Suprapubic skin (tissue), 4 donors: ENCODE measurements at regions not wholly inside any gene's neighbourhood (a gene's known extent, or its start where the extent isn't known, plus 50 kb on each side); places are given as distances from the start of the nearest gene placed in this dataset.

Source experiments
- DNase-seq, 2 donors: peaks; one replicate each; pipeline ENCODE4 v3.0.0-alpha.2; 2019; ENCODE audit warnings: low spot score in 2 of 2
- H3K27ac ChIP-seq: fragments of 200-600 bp; sonication (generic); one replicate; pipeline ENCODE4 v1.5.1; 2019
- H3K27me3 ChIP-seq: fragments of 200-600 bp; sonication (generic); one replicate; pipeline ENCODE4 v1.5.1; 2019
- H3K36me3 ChIP-seq: fragments of 200-600 bp; sonication (generic); one replicate; pipeline ENCODE4 v1.5.1; 2019
- H3K4me1 ChIP-seq: fragments of 200-600 bp; sonication (generic); one replicate; pipeline ENCODE4 v1.5.1; 2019
- H3K4me3 ChIP-seq: fragments of 200-600 bp; sonication (generic); one replicate; pipeline ENCODE4 v1.5.1; 2019; ENCODE audit warnings: mild to moderate bottlenecking
- H3K9me3 ChIP-seq: fragments of 200-600 bp; sonication (generic); one replicate; pipeline ENCODE4 v1.5.1; 2019
- CTCF ChIP-seq, 2 donors: fragments of 200-600 bp in 1 of 2; fragments of 450-650 bp in 1 of 2; sonication (generic) in 1 of 2; IDR thresholded peaks; one replicate each; pipeline ENCODE4 v1.5.1; 2016 to 2019; ENCODE audit warnings: antibody characterized with exemption in 2 of 2, mild to moderate bottlenecking in 1 of 2, moderate library complexity in 1 of 2
- EP300 ChIP-seq: sonication (generic); formaldehyde crosslinking; IDR thresholded peaks from one replicate; pipeline ENCODE4 v1.6.1; 2017; ENCODE audit warnings: antibody characterized with exemption
- POLR2A ChIP-seq, 2 donors: fragments of 450-650 bp; IDR thresholded peaks; one replicate each; pipeline ENCODE4 v1.6.1; 2017; ENCODE audit warnings: antibody characterized with exemption in 2 of 2, mild to moderate bottlenecking in 2 of 2, moderate library complexity in 2 of 2
- POLR2AphosphoS5 ChIP-seq, 3 donors: sonication (generic); formaldehyde crosslinking; IDR thresholded peaks; one replicate each; pipeline ENCODE4 v1.6.1; 2017; ENCODE audit warnings: antibody characterized with exemption in 3 of 3
- WGBS: methylation state at CpG from one replicate; pipeline ENCODE4 v1.1.5; 2018; 5-methylcytosine and 5-hydroxymethylcytosine counted together

- Histone ChIP-seq H3K4me3 (no peak overlapping the region), H3K9me3 (no peaks in the 10 kb centered on the region), H3K27ac (no peak overlapping the region), H3K36me3 (no peaks in the 10 kb centered on the region), H3K4me1 (peaks cover 16% of the 10 kb centered on the region), H3K27me3 (no peaks in the 10 kb centered on the region)
- 92% methylated on average over 1 of the region's 1 CpG for WGBS
- no peak for DNase-seq
- TF ChIP-seq EP300 (no peak), POLR2A (IDR thresholded peaks at IDR 0.05) (no peak)
Measured at GRCh38 chr13:76772241-76772640, 114.0 kb downstream of the KCTD12 start.

- WGBS, result 38% methylated on average over 4 of the region's 4 CpGs
- H3K4me3 ChIP-seq, result no peak overlapping the region
- no peak for DNase-seq
Measured at GRCh38 chr13:76769271-76769791, 116.9 kb downstream of the KCTD12 start.

GRCh38 chr13:76768384-76768783 is 117.8 kb downstream of the KCTD12 start:
- TF ChIP-seq CTCF (IDR thresholded peaks at IDR 0.05) (no peak), POLR2AphosphoS5 (IDR thresholded peaks at IDR 0.05) (no peak), POLR2A (IDR thresholded peaks at IDR 0.05) (no peak), EP300 (no peak)
- H3K4me1 ChIP-seq, result peaks cover 28% of the 10 kb centered on the region
- H3K4me3 ChIP-seq, result no peak overlapping the region
- WGBS, result 56% methylated on average over 1 of the region's 1 CpG
- H3K9me3 ChIP-seq, result no peaks in the 10 kb centered on the region
- DNase-seq, result no peak
- H3K36me3 ChIP-seq, result no peaks in the 10 kb centered on the region
- no peaks in the 10 kb centered on the region for H3K27me3 ChIP-seq
- H3K27ac ChIP-seq, result no peak overlapping the region

More at GRCh38 chr13:76769271-76769791, 116.9 kb downstream of the KCTD12 start:
- H3K36me3 ChIP-seq, result no peaks in the 10 kb centered on the region
- no peaks in the 10 kb centered on the region for H3K27me3 ChIP-seq
- no peaks in the 10 kb centered on the region for H3K9me3 ChIP-seq
- H3K4me1 ChIP-seq, result peaks cover 22% of the 10 kb centered on the region
- TF ChIP-seq CTCF (IDR thresholded peaks at IDR 0.05) (no peak), EP300 (no peak), POLR2A (IDR thresholded peaks at IDR 0.05) (no peak), POLR2AphosphoS5 (IDR thresholded peaks at IDR 0.05) (no peak)
- H3K27ac ChIP-seq, result no peak overlapping the region

GRCh38 chr13:76764916-76765315 is 121.3 kb downstream of the KCTD12 start:
- Histone ChIP-seq H3K27me3 (no peaks in the 10 kb centered on the region), H3K4me3 (no peak overlapping the region), H3K4me1 (peaks cover 25% of the 10 kb centered on the region), H3K36me3 (no peaks in the 10 kb centered on the region), H3K9me3 (no peaks in the 10 kb centered on the region), H3K27ac (peak overlapping the region; percentile 61)
- 100% methylated on average over 1 of the region's 1 CpG for WGBS
- no peak for DNase-seq
- TF ChIP-seq EP300 (no peak), POLR2AphosphoS5 (IDR thresholded peaks at IDR 0.05) (no peak)

- Histone ChIP-seq H3K4me3 (no peak overlapping the region), H3K27me3 (no peaks in the 10 kb centered on the region), H3K4me1 (peaks cover 22% of the 10 kb centered on the region), H3K9me3 (no peaks in the 10 kb centered on the region), H3K36me3 (no peaks in the 10 kb centered on the region), H3K27ac (peak overlapping the region; percentile 61)
- 63% methylated on average over 1 of the region's 1 CpG for WGBS
- TF ChIP-seq POLR2A (IDR thresholded peaks at IDR 0.05) (no peak), CTCF (IDR thresholded peaks at IDR 0.05) (no peak), EP300 (no peak), POLR2AphosphoS5 (IDR thresholded peaks at IDR 0.05) (no peak)
- DNase-seq, result peak; percentile 79 to 86
Measured at GRCh38 chr13:76764429-76764828, 121.8 kb downstream of the KCTD12 start.

- no peak overlapping the region for H3K27ac ChIP-seq
- no peak overlapping the region for H3K4me3 ChIP-seq
- peaks cover 13% of the 10 kb centered on the region for H3K4me1 ChIP-seq
- H3K27me3 ChIP-seq, result no peaks in the 10 kb centered on the region
- WGBS, result 45% methylated on average over 2 of the region's 2 CpGs
- TF ChIP-seq CTCF (IDR thresholded peaks at IDR 0.05), result no peak
- no peak for TF ChIP-seq EP300
- DNase-seq, result no peak
- no peaks in the 10 kb centered on the region for H3K36me3 ChIP-seq
- no peaks in the 10 kb centered on the region for H3K9me3 ChIP-seq
Measured at GRCh38 chr13:76762721-76763120, 123.5 kb downstream of the KCTD12 start.
